Cardiac septum (tissue), 1 donor: ENCODE measurements at regions not wholly inside any gene's neighbourhood (a gene's known extent, or its start where the extent isn't known, plus 50 kb on each side); places are given as distances from the start of the nearest gene placed in this dataset.
"Not testable (repeated sequence)": the region's sequence is repeated elsewhere in the genome, so short reads cannot be mapped to it uniquely, and the experiment has no call there.

ENCODE experiments used
- DNase-seq: peaks from one replicate; pipeline ENCODE4 v3.0.0-alpha.2; 2020; ENCODE audit warnings: low spot score
- intact Hi-C: fragments of 100-400 bp; cut with DNase I; formaldehyde crosslinking; loops from one replicate; pipeline ENCODE4 v1.14.0; 2022
- donor health status: DM: no; HTN: no; CAD: no.

- intact Hi-C loops: no loop called here
- DNase-seq: no peak
Measured at GRCh38 chr12:131327521-131328488, 374.1 kb downstream of the ADGRD1 start.

- DNase-seq: peak; percentile 67
- intact Hi-C loops: not testable (repeated sequence)
Measured at GRCh38 chr12:131328861-131329845, 375.4 kb downstream of the ADGRD1 start.

GRCh38 chr12:131330106-131330815, 376.6 kb downstream of the ADGRD1 start:
- DNase-seq: peak; percentile 43
- intact Hi-C loops: no loop called here

- intact Hi-C loops: no loop called here
- no peak for DNase-seq
Measured at GRCh38 chr12:131331148-131331750, 377.5 kb downstream of the ADGRD1 start.

- intact Hi-C loops: no loop called here
- no peak for DNase-seq
Measured at GRCh38 chr12:131332224-131332623, 378.5 kb downstream of the ADGRD1 start.

- DNase-seq: no peak
- intact Hi-C loops: no loop called here
Measured at GRCh38 chr12:131333136-131333535, 377.8 kb upstream of the SFSWAP start.

- DNase-seq: no peak
Measured at GRCh38 chr12:131333621-131334440, 377.1 kb upstream of the SFSWAP start.

GRCh38 chr12:131334835-131335234, 376.1 kb upstream of the SFSWAP start:
- intact Hi-C loops: no loop called here
- DNase-seq: no peak

More at GRCh38 chr12:131333621-131334440, 377.1 kb upstream of the SFSWAP start:
- intact Hi-C loops: no loop called here

GRCh38 chr12:131335456-131335855, 375.4 kb upstream of the SFSWAP start:
- no peak for DNase-seq
- intact Hi-C loops: no loop called here

- intact Hi-C loops, DNase-seq: not testable (repeated sequence)
Measured at GRCh38 chr12:131337861-131338260, 373.0 kb upstream of the SFSWAP start.

GRCh38 chr12:131340616-131341210, 370.2 kb upstream of the SFSWAP start:
- intact Hi-C loops: no loop called here

GRCh38 chr12:131341608-131342007, 369.3 kb upstream of the SFSWAP start:
- intact Hi-C loops, DNase-seq: not testable (repeated sequence)

More at GRCh38 chr12:131340616-131341210, 370.2 kb upstream of the SFSWAP start:
- no peak for DNase-seq

GRCh38 chr12:131343436-131343835, 367.5 kb upstream of the SFSWAP start:
- DNase-seq, intact Hi-C loops: not testable (repeated sequence)

- not testable (repeated sequence) for DNase-seq
Measured at GRCh38 chr12:131344715-131345520, 366.0 kb upstream of the SFSWAP start.

GRCh38 chr12:131345521-131346436, 365.1 kb upstream of the SFSWAP start:
- DNase-seq: no peak
- intact Hi-C loops: no loop called here

More at GRCh38 chr12:131344715-131345520, 366.0 kb upstream of the SFSWAP start:
- intact Hi-C loops: not testable (repeated sequence)
